Putamen (tissue), 1 donor: ENCODE measurements at regions not wholly inside any gene's neighbourhood (a gene's known extent, or its start where the extent isn't known, plus 50 kb on each side); places are given as distances from the start of the nearest gene placed in this dataset.

Experiments used
- DNase-seq: peaks from one replicate; pipeline ENCODE4 v3.0.0-alpha.2; 2016; ENCODE audit warnings: low spot score

- no peak for DNase-seq
Measured at GRCh38 chr12:25009496-25010092, 60.7 kb upstream of the BCAT1 start.

GRCh38 chr12:25005376-25005775 is 56.5 kb upstream of the BCAT1 start:
- DNase-seq: no peak

- DNase-seq: no peak
Measured at GRCh38 chr12:25004447-25004846, 55.5 kb upstream of the BCAT1 start.

- DNase-seq: no peak
Measured at GRCh38 chr12:25001311-25001710, 52.4 kb upstream of the BCAT1 start.
